Uterus (tissue), 2 donors: ENCODE measurements at regions not wholly inside any gene's neighbourhood (a gene's known extent, or its start where the extent isn't known, plus 50 kb on each side); places are given as distances from the start of the nearest gene placed in this dataset.

Source experiments
- CTCF ChIP-seq, 4 experiments: fragments of 200-600 bp in 2 of 4; fragments of 450-650 bp in 2 of 4; sonication (generic) in 2 of 4; IDR thresholded peaks; one replicate each; pipeline ENCODE4 v1.5.1; 2016 to 2019; ENCODE audit warnings: antibody characterized with exemption in 4 of 4, mild to moderate bottlenecking in 2 of 4, moderate library complexity in 1 of 4
- POLR2A ChIP-seq, 2 donors: fragments of 450-650 bp; IDR thresholded peaks; one replicate each; pipeline ENCODE4 v1.6.1; 2016; ENCODE audit warnings: antibody characterized with exemption in 2 of 2, mild to moderate bottlenecking in 1 of 2, moderate library complexity in 1 of 2

DNA sequence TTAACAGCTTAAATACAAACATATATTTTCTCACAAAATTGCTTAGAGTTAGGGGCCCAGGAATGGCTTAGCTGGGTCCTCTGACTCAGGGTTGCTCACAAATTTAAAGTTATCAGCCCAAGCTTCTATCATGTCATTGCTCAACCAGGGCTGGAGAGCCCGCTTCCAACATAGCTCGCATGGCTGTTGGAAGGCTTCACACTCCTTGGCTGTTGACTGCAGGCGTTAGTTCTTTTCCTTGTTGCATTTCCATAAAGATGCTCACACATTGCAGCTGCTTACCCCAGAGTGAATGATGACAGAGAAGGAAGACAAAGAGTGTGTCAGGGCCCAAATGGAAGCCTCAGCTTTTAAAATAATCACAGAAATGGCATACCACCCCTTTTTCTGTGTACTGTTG lies 62.9 kb upstream of the TFPI start:
- TF ChIP-seq CTCF (IDR thresholded peaks at IDR 0.05) (no peak), POLR2A (IDR thresholded peaks at IDR 0.05) (no peak)
